ENCODE measurements at regions not wholly inside any gene's neighbourhood (a gene's known extent, or its start where the extent isn't known, plus 50 kb on each side); places are given as distances from the start of the nearest gene placed in this dataset.
A peak's percentile ranks its signal among the peaks of the same experiment; 100 is the strongest.

DNA sequence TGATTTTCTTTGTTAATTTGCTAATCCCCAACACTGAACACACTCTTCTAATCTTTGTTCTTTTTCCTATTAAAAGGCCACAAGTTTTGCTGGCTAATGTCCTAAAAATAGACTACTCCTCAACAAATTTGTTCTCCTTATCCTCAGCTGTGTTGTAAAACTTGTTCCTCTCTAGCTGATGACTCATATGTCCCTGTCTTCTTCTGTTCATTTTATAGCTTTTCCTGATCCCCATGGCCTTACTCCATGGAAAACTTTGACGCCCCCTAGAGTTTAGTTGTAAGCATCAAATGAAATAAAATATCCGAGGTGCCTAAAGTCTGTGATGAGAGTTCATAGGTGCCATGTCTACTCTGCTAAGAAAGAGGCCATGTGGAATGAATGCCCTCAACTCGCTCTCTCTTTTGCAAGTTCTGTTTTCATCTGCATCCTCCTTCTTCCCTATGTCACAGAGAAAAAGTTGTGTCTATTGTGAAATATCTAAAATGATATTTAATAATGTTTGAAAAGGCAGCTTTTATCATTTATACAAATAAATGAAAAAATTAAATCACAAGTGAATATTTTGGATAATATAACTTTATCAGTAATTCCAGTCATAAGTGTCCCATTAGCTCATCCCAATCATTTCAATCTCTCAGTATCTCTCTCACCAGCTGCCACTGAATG, 237.9 kb downstream of the IPO8 start:
- H3K36me3 ChIP-seq (ENCODE audit: low read depth), result no peaks in the 10 kb centered on the region
- H3K27ac ChIP-seq (ENCODE audit: poor library complexity, severe bottlenecking), result no peak overlapping the region
- no peak overlapping the region for H3K4me3 ChIP-seq (ENCODE audit: severe bottlenecking)
- H3K4me1 ChIP-seq (ENCODE audit: insufficient read depth, poor library complexity, severe bottlenecking), result no peaks in the 10 kb centered on the region
- TF ChIP-seq, protein P1, sequence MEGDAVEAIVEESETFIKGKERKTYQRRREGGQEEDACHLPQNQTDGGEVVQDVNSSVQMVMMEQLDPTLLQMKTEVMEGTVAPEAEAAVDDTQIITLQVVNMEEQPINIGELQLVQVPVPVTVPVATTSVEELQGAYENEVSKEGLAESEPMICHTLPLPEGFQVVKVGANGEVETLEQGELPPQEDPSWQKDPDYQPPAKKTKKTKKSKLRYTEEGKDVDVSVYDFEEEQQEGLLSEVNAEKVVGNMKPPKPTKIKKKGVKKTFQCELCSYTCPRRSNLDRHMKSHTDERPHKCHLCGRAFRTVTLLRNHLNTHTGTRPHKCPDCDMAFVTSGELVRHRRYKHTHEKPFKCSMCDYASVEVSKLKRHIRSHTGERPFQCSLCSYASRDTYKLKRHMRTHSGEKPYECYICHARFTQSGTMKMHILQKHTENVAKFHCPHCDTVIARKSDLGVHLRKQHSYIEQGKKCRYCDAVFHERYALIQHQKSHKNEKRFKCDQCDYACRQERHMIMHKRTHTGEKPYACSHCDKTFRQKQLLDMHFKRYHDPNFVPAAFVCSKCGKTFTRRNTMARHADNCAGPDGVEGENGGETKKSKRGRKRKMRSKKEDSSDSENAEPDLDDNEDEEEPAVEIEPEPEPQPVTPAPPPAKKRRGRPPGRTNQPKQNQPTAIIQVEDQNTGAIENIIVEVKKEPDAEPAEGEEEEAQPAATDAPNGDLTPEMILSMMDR (IDR thresholded peaks at IDR 0.05; ENCODE audit: poor library complexity, severe bottlenecking), result peak; percentile 41
- H3K9me3 ChIP-seq (ENCODE audit: severe bottlenecking), result no peaks in the 10 kb centered on the region
- no peak for DNase-seq (ENCODE audit: low spot score)
- peak; percentile 56 for ATAC-seq (ENCODE audit: low read depth)
- H3K27me3 ChIP-seq (ENCODE audit: insufficient read depth, poor library complexity, severe bottlenecking), result no peaks in the 10 kb centered on the region

DNA sequence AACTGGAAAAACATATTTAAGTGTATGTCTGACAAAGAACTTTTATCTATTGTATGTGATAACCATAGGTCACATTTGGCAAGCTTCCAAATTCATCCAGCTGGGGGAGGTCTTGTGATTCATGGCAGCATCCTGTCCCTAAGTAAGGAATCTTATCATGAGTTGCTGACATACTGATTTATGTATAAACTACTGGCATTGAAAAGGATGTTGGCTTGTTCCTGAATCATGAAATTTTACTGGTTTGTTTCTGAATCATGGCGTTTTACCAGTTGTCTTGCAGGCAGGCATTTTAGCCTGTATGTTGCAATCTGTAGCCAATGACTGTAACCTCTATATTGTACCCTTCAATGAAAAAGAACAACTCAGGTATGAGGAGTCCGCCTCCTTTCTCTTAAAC, 244.8 kb downstream of the IPO8 start:
- Histone ChIP-seq H3K9me3 (ENCODE audit: severe bottlenecking) (no peaks in the 10 kb centered on the region), H3K4me3 (ENCODE audit: severe bottlenecking) (no peak overlapping the region), H3K27ac (ENCODE audit: poor library complexity, severe bottlenecking) (no peak overlapping the region), H3K27me3 (ENCODE audit: insufficient read depth, poor library complexity, severe bottlenecking) (no peaks in the 10 kb centered on the region), H3K4me1 (ENCODE audit: insufficient read depth, poor library complexity, severe bottlenecking) (no peaks in the 10 kb centered on the region), H3K36me3 (ENCODE audit: low read depth) (no peaks in the 10 kb centered on the region)
- TF ChIP-seq, protein P1 (IDR thresholded peaks at IDR 0.05; ENCODE audit: poor library complexity, severe bottlenecking), result no peak
- no peak for DNase-seq (ENCODE audit: low spot score)
- ATAC-seq (ENCODE audit: low read depth), result no peak

DNA sequence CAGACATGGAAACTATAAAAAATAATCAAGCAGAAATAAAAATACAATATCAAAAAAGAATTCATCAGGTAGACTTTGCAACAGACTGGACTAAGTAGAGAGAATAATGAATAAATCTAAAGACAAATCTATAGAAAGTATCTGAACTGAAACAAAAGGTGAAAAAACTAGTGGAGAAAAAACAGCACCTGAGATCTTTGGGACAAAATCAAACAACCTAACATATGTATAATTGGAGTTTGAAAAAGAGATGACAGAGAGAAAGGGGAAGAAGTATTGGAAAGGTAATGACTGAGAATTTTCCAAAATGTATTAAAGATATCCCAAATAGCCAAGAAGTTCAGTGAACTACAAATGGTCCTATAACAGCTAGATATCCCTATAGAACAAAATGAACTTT, 245.4 kb downstream of the IPO8 start:
- TF ChIP-seq, protein P1 (IDR thresholded peaks at IDR 0.05; ENCODE audit: poor library complexity, severe bottlenecking), result no peak

DNA sequence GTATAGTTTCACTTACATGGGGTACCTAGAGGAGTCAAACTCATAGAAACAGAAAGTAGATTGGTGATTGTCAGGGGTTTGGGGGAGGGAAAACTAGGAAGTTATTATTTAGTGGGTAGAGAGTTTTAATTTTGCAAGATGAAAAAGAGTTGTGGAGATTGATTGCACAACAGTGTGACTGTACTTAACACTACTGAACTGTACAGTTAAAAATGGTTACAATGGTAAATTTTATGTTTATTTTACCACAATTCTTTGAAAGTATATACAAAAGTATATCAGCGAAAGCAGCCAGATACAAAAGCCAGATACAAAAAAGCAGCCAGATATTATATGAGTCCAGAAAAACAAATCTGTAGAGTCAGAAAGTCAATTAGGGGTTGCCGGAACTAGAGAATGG, 247.6 kb downstream of the IPO8 start:
- TF ChIP-seq, protein P1 (IDR thresholded peaks at IDR 0.05; ENCODE audit: poor library complexity, severe bottlenecking), result no peak
- H3K36me3 ChIP-seq (ENCODE audit: low read depth), result no peaks in the 10 kb centered on the region
- no peaks in the 10 kb centered on the region for H3K27me3 ChIP-seq (ENCODE audit: insufficient read depth, poor library complexity, severe bottlenecking)
- H3K27ac ChIP-seq (ENCODE audit: poor library complexity, severe bottlenecking), result no peak overlapping the region
- no peak for DNase-seq (ENCODE audit: low spot score)
- no peak overlapping the region for H3K4me3 ChIP-seq (ENCODE audit: severe bottlenecking)
- H3K4me1 ChIP-seq (ENCODE audit: insufficient read depth, poor library complexity, severe bottlenecking), result no peaks in the 10 kb centered on the region
- no peaks in the 10 kb centered on the region for H3K9me3 ChIP-seq (ENCODE audit: severe bottlenecking)
- ATAC-seq (ENCODE audit: low read depth), result no peak

More for the DNA sequence above, 245.4 kb downstream of the IPO8 start:
- Histone ChIP-seq H3K27ac (ENCODE audit: poor library complexity, severe bottlenecking) (no peak overlapping the region), H3K4me1 (ENCODE audit: insufficient read depth, poor library complexity, severe bottlenecking) (no peaks in the 10 kb centered on the region), H3K9me3 (ENCODE audit: severe bottlenecking) (no peaks in the 10 kb centered on the region), H3K27me3 (ENCODE audit: insufficient read depth, poor library complexity, severe bottlenecking) (no peaks in the 10 kb centered on the region), H3K36me3 (ENCODE audit: low read depth) (no peaks in the 10 kb centered on the region), H3K4me3 (ENCODE audit: severe bottlenecking) (no peak overlapping the region)
- DNase-seq (ENCODE audit: low spot score) (no peak), ATAC-seq (ENCODE audit: low read depth) (no peak)

DNA sequence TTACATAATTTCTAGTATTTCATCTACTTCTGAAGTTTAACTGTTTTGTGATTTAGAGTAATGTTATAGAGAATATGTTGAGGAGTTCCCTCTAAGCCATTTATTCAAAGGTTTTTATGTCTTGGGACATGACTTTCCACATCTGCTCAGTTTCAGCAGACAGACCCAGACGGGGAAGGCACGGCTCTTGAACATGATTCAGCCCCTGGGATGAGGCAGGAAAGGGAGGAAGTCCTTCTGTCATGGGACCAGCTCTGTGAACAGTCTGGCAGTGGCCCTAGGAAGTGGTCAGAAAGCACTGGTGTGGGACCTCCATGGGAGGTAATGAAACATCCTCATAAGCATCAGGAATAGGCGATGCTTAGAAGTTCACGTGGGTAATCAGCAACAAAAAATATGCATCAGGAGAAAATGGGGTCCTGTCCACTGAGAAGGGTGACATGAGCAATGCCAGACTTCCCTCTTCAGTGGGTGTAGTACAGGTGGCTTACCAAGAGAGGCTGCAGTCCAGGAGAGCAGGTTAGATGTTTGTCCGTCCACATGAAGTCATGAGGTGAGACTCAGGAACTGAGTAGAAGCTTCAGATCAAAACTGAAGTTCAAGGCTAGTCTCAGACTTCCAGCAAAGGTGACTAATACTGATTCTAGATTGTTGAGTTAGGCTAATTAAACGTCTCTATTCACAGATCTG, 248.5 kb downstream of the IPO8 start:
- no peak for DNase-seq (ENCODE audit: low spot score)
- H3K27ac ChIP-seq (ENCODE audit: poor library complexity, severe bottlenecking), result no peak overlapping the region
- H3K4me1 ChIP-seq (ENCODE audit: insufficient read depth, poor library complexity, severe bottlenecking), result no peaks in the 10 kb centered on the region
- H3K36me3 ChIP-seq (ENCODE audit: low read depth), result no peaks in the 10 kb centered on the region
- no peak overlapping the region for H3K4me3 ChIP-seq (ENCODE audit: severe bottlenecking)
- no peaks in the 10 kb centered on the region for H3K27me3 ChIP-seq (ENCODE audit: insufficient read depth, poor library complexity, severe bottlenecking)
- no peak for ATAC-seq (ENCODE audit: low read depth)
- TF ChIP-seq, protein P1 (IDR thresholded peaks at IDR 0.05; ENCODE audit: poor library complexity, severe bottlenecking), result no peak
- no peaks in the 10 kb centered on the region for H3K9me3 ChIP-seq (ENCODE audit: severe bottlenecking)

Data from RWPE2 (cell line).